ENCODE measurements at regions not wholly inside any gene's neighbourhood (a gene's known extent, or its start where the extent isn't known, plus 50 kb on each side); places are given as distances from the start of the nearest gene placed in this dataset.

GRCh38 chr16:48487287-48487686, 102.1 kb upstream of the SIAH1 start:
- ATAC-seq (ENCODE audit: low read depth) (no peak), DNase-seq (no peak)
- Mint-ChIP-seq H3K27me3 (no peaks in the 10 kb centered on the region), H3K4me1 (no peaks in the 10 kb centered on the region), H3K4me3 (no peak overlapping the region), H3K27ac (no peak overlapping the region), H3K36me3 (ENCODE audit: low read depth) (no peaks in the 10 kb centered on the region), H3K9me3 (peaks cover 3% of the 10 kb centered on the region)
- intact Hi-C loops (cut with micrococcal nuclease) = no loop called here
- TF ChIP-seq, protein P1, sequence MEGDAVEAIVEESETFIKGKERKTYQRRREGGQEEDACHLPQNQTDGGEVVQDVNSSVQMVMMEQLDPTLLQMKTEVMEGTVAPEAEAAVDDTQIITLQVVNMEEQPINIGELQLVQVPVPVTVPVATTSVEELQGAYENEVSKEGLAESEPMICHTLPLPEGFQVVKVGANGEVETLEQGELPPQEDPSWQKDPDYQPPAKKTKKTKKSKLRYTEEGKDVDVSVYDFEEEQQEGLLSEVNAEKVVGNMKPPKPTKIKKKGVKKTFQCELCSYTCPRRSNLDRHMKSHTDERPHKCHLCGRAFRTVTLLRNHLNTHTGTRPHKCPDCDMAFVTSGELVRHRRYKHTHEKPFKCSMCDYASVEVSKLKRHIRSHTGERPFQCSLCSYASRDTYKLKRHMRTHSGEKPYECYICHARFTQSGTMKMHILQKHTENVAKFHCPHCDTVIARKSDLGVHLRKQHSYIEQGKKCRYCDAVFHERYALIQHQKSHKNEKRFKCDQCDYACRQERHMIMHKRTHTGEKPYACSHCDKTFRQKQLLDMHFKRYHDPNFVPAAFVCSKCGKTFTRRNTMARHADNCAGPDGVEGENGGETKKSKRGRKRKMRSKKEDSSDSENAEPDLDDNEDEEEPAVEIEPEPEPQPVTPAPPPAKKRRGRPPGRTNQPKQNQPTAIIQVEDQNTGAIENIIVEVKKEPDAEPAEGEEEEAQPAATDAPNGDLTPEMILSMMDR (IDR thresholded peaks at IDR 0.05) = no peak
- POLR2A ChIA-PET = no interaction called here
- CTCF ChIA-PET = no interaction called here

DNA sequence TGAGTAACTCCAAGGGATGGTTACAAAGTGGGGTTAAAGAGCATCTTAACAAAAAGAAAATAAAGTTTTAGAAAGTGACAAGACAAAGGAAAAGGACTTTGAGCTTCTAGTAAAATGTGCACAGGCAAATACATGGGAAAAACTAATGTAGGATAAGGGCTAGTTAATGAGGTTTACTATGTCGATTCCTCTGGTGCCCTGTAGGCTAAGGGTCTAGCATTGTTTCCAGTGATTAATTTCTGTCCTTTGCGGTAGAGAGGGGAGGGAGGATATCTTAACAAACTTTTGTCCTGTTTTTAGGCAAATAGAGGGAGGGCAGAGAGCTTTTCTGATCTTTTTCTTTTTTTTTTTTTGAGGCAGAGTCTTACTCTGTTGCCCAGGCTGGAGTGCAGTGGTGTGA, 96.6 kb upstream of the SIAH1 start:
- Mint-ChIP-seq H3K27ac (no peak overlapping the region), H3K27me3 (peaks cover 2% of the 10 kb centered on the region), H3K9me3 (no peaks in the 10 kb centered on the region), H3K4me1 (no peaks in the 10 kb centered on the region), H3K4me3 (no peak overlapping the region), H3K36me3 (ENCODE audit: low read depth) (no peaks in the 10 kb centered on the region)
- TF ChIP-seq, protein P1 (IDR thresholded peaks at IDR 0.05) = no peak
- CTCF ChIA-PET = interaction anchor here (0.8 kb wide), 1 partner anchor 141 kb away, joined by 3 read pairs; no protein-coding TSS in a partner anchor
- intact Hi-C loops (cut with micrococcal nuclease) = no loop called here
- ATAC-seq (ENCODE audit: low read depth) (no peak), DNase-seq (no peak)
- POLR2A ChIA-PET = interaction anchor here (0.8 kb wide), 1 partner anchor 758 kb away, joined by 3 read pairs; no protein-coding TSS in a partner anchor

DNA sequence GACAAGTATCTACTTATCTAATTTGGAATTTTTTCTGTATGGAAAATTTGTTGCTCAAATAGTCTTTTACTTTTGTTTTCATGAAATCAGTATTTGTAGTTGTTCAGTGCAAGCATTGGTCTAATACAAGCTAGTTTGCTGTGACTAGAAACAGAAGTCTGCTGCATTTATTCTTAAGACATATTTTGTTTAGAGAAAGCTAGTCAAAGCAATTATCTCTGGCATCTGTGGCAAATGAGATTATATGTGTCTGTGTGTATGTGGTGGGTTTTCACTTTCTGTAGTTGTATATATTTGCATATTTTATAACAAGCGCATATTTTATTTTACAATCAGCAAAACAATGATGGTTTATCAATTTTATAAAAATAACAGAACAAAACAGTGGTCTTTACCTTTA, 96.0 kb upstream of the SIAH1 start:
- TF ChIP-seq, protein P1 (IDR thresholded peaks at IDR 0.05) = no peak
- peaks cover 2% of the 10 kb centered on the region for H3K27me3 Mint-ChIP-seq
- CTCF ChIA-PET = interaction anchor here (0.8 kb wide), 1 partner anchor 142 kb away, joined by 3 read pairs; no protein-coding TSS in a partner anchor
- POLR2A ChIA-PET = interaction anchor here (0.8 kb wide), 1 partner anchor 758 kb away, joined by 3 read pairs; no protein-coding TSS in a partner anchor
- H3K4me3 Mint-ChIP-seq = no peak overlapping the region
- H3K27ac Mint-ChIP-seq = no peak overlapping the region
- intact Hi-C loops (cut with micrococcal nuclease) = no loop called here
- H3K36me3 Mint-ChIP-seq (ENCODE audit: low read depth) = no peaks in the 10 kb centered on the region
- ATAC-seq (ENCODE audit: low read depth) = no peak
- no peaks in the 10 kb centered on the region for H3K9me3 Mint-ChIP-seq
- DNase-seq = no peak
- H3K4me1 Mint-ChIP-seq = no peaks in the 10 kb centered on the region

- POLR2A ChIA-PET = no interaction called here
- Mint-ChIP-seq H3K4me3 (no peak overlapping the region), H3K27ac (no peak overlapping the region), H3K36me3 (ENCODE audit: low read depth) (no peaks in the 10 kb centered on the region), H3K4me1 (no peaks in the 10 kb centered on the region), H3K9me3 (no peaks in the 10 kb centered on the region), H3K27me3 (peaks cover 2% of the 10 kb centered on the region)
- ATAC-seq (ENCODE audit: low read depth) (no peak), DNase-seq (no peak)
- intact Hi-C loops (cut with micrococcal nuclease) = no loop called here
- TF ChIP-seq, protein P1 (IDR thresholded peaks at IDR 0.05) = no peak
- CTCF ChIA-PET = no interaction called here
Measured at GRCh38 chr16:48479955-48480354, 94.7 kb upstream of the SIAH1 start.

GRCh38 chr16:48479329-48479728, 94.1 kb upstream of the SIAH1 start:
- TF ChIP-seq, protein P1 (IDR thresholded peaks at IDR 0.05) = no peak
- no peak for ATAC-seq (ENCODE audit: low read depth)
- H3K27ac Mint-ChIP-seq = no peak overlapping the region
- H3K27me3 Mint-ChIP-seq = peaks cover 2% of the 10 kb centered on the region
- ChIA-PET POLR2A (no interaction called here), CTCF (no interaction called here)
- no peak overlapping the region for H3K4me3 Mint-ChIP-seq
- H3K4me1 Mint-ChIP-seq = no peaks in the 10 kb centered on the region
- no peaks in the 10 kb centered on the region for H3K36me3 Mint-ChIP-seq (ENCODE audit: low read depth)
- intact Hi-C loops (cut with micrococcal nuclease) = no loop called here
- DNase-seq = no peak
- no peaks in the 10 kb centered on the region for H3K9me3 Mint-ChIP-seq

Data from activated B cell treated with CpG ODN at 0.5 μM for 24 hours (primary cell).